CD4-positive, alpha-beta T cell (primary cell): ENCODE measurements at regions not wholly inside any gene's neighbourhood (a gene's known extent, or its start where the extent isn't known, plus 50 kb on each side); places are given as distances from the start of the nearest gene placed in this dataset.

Source experiments
- ATAC-seq: fragments of 200-7000 bp; cut with Tn5 transposase; one replicate; pipeline ENCODE4 v1.10.0; 2022; ENCODE audit warnings: mild to moderate bottlenecking; ENCODE audit not compliant: poor library complexity
- CTCF ChIA-PET: fragments of 350-600 bp; sonication (Branson Sonifier 250); formaldehyde crosslinking; loops from one replicate; lab custom pipeline; 2021; ENCODE audit warnings: antibody characterized with exemption, inconsistent platforms; lab: Charles Lee
- POLR2A ChIA-PET: fragments of 350-600 bp; sonication (Branson Sonifier 250); formaldehyde crosslinking; loops from one replicate; lab custom pipeline; 2021; ENCODE audit warnings: antibody characterized with exemption, inconsistent platforms; lab: Charles Lee
- DNase-seq, 14 experiments: peaks; one replicate each; pipeline ENCODE4 v3.0.0-alpha.2; 2013 to 2020; ENCODE audit warnings: mixed read lengths in 2 of 14
- H3K27ac ChIP-seq, 2 donors: one replicate each; pipeline versions ENCODE4 v1.5.1 to v1.7.0; 2013; ENCODE audit warnings: low read length in 2 of 2, low read depth in 1 of 2, mild to moderate bottlenecking in 1 of 2
- H3K27me3 ChIP-seq, 2 experiments: 1 replicate in 1 of 2; 2 replicates in 1 of 2; pipeline versions ENCODE4 v1.6.1 to v1.7.0; 2013; ENCODE audit warnings: low read length in 2 of 2, control low read depth in 1 of 2, mild to moderate bottlenecking in 1 of 2, moderate library complexity in 1 of 2; ENCODE audit not compliant: insufficient read depth in 2 of 2, control insufficient read depth in 1 of 2
- H3K36me3 ChIP-seq: one replicate; pipeline ENCODE4 v1.6.1; 2013; ENCODE audit warnings: low read length, control low read depth; ENCODE audit not compliant: insufficient read depth
- H3K4me1 ChIP-seq: one replicate; pipeline ENCODE4 v1.6.1; 2013; ENCODE audit warnings: low read length, control low read depth; ENCODE audit not compliant: insufficient read depth
- H3K4me3 ChIP-seq: one replicate; pipeline ENCODE4 v1.5.1; 2013; ENCODE audit warnings: mild to moderate bottlenecking, low read length, moderate library complexity
- H3K9me3 ChIP-seq, 2 experiments: 1 replicate in 1 of 2; 2 replicates in 1 of 2; pipeline versions ENCODE4 v1.6.1 to v1.7.0; 2013; ENCODE audit warnings: low read length in 2 of 2, mild to moderate bottlenecking in 2 of 2, control low read depth in 1 of 2, moderate library complexity in 1 of 2; ENCODE audit not compliant: control insufficient read depth in 1 of 2, insufficient read depth in 1 of 2
- H3K27ac Mint-ChIP-seq: one replicate; pipeline ENCODE4 v1.8.0; 2020; ENCODE audit warnings: mixed read lengths
- H3K27me3 Mint-ChIP-seq: one replicate; pipeline ENCODE4 v1.8.0; 2021; ENCODE audit warnings: mixed read lengths
- H3K36me3 Mint-ChIP-seq: one replicate; pipeline ENCODE4 v1.8.0; 2021; ENCODE audit warnings: low read depth, mixed read lengths
- H3K4me1 Mint-ChIP-seq: one replicate; pipeline ENCODE4 v1.8.0; 2021; ENCODE audit warnings: low read depth, mixed read lengths
- H3K4me3 Mint-ChIP-seq: one replicate; pipeline ENCODE4 v1.8.0; 2020; ENCODE audit warnings: mild to moderate bottlenecking, mixed read lengths
- H3K9me3 Mint-ChIP-seq: one replicate; pipeline ENCODE4 v1.8.0; 2020; ENCODE audit warnings: mixed read lengths
- CTCF ChIP-seq: fragments of 200-600 bp; IDR thresholded peaks from one replicate; pipeline ENCODE4 v1.8.0; 2022; ENCODE audit warnings: antibody characterized with exemption, mild to moderate bottlenecking
- intact Hi-C, 2 experiments: fragments of 100-400 bp; cut with DNase I in 1 of 2; cut with micrococcal nuclease in 1 of 2; formaldehyde crosslinking; loops; one replicate each; pipeline versions ENCODE4 v1.15.1 to v1.9.0; 2023 to 2025; cut with DNase I, micrococcal nuclease

GRCh38 chr2:234761910-234762309 is 189.9 kb upstream of the SH3BP4 start:
- POLR2A ChIA-PET: no interaction called here
- H3K36me3 Mint-ChIP-seq: no peaks in the 10 kb centered on the region

GRCh38 chr2:234754126-234754525 is 197.7 kb upstream of the SH3BP4 start:
- ChIA-PET CTCF (no interaction called here), POLR2A (no interaction called here)
- no peak for TF ChIP-seq CTCF
- intact Hi-C loops: no loop called here
- DNase-seq (no peak), ATAC-seq (no peak)
- no peaks in the 10 kb centered on the region for H3K36me3 Mint-ChIP-seq
- no peaks in the 10 kb centered on the region for H3K36me3 ChIP-seq
- no peaks in the 10 kb centered on the region for H3K27me3 ChIP-seq
- no peak overlapping the region for H3K4me3 ChIP-seq
- H3K9me3 Mint-ChIP-seq: peaks cover 4% of the 10 kb centered on the region
- H3K4me1 Mint-ChIP-seq: no peaks in the 10 kb centered on the region
- H3K4me1 ChIP-seq: no peaks in the 10 kb centered on the region
- H3K27me3 Mint-ChIP-seq: peaks cover 8% of the 10 kb centered on the region
- H3K9me3 ChIP-seq: peaks cover 0 to 3% of the 10 kb centered on the region in 2 experiments
- no peak overlapping the region for H3K4me3 Mint-ChIP-seq
- no peak overlapping the region for H3K27ac ChIP-seq
- H3K27ac Mint-ChIP-seq: no peak overlapping the region

More at GRCh38 chr2:234761910-234762309, 189.9 kb upstream of the SH3BP4 start:
- Histone ChIP-seq H3K4me1 (no peaks in the 10 kb centered on the region), H3K27ac (no peak overlapping the region), H3K4me3 (no peak overlapping the region), H3K27me3 (peaks cover 0 to 5% of the 10 kb centered on the region in 2 experiments), H3K36me3 (no peaks in the 10 kb centered on the region), H3K9me3 (peaks cover 0 to 11% of the 10 kb centered on the region in 2 experiments)
- Mint-ChIP-seq H3K4me3 (no peak overlapping the region), H3K27me3 (peaks cover 26% of the 10 kb centered on the region), H3K9me3 (no peaks in the 10 kb centered on the region), H3K27ac (no peak overlapping the region), H3K4me1 (no peaks in the 10 kb centered on the region)
- CTCF ChIA-PET: no interaction called here
- ATAC-seq (no peak), DNase-seq (no peak)
- intact Hi-C loops: no loop called here
- TF ChIP-seq CTCF: no peak

- POLR2A ChIA-PET: no interaction called here
- ATAC-seq: no peak
- no peak overlapping the region for H3K4me3 ChIP-seq
Observed at GRCh38 chr2:234753701-234754100, 198.1 kb upstream of the SH3BP4 start.

More at GRCh38 chr2:234753701-234754100, 198.1 kb upstream of the SH3BP4 start:
- H3K9me3 ChIP-seq: peaks cover 0 to 3% of the 10 kb centered on the region in 2 experiments
- no peaks in the 10 kb centered on the region for H3K36me3 ChIP-seq
- no peak overlapping the region for H3K27ac ChIP-seq
- no peaks in the 10 kb centered on the region for H3K27me3 ChIP-seq
- H3K4me1 ChIP-seq: no peaks in the 10 kb centered on the region
- no peak for TF ChIP-seq CTCF
- no peaks in the 10 kb centered on the region for H3K36me3 Mint-ChIP-seq
- no peak for DNase-seq
- H3K9me3 Mint-ChIP-seq: peaks cover 4% of the 10 kb centered on the region
- H3K27me3 Mint-ChIP-seq: peaks cover 8% of the 10 kb centered on the region
- no peaks in the 10 kb centered on the region for H3K4me1 Mint-ChIP-seq
- no peak overlapping the region for H3K27ac Mint-ChIP-seq
- CTCF ChIA-PET: no interaction called here
- intact Hi-C loops: no loop called here
- H3K4me3 Mint-ChIP-seq: no peak overlapping the region
